HEK293T (cell line): ENCODE measurements at regions not wholly inside any gene's neighbourhood (a gene's known extent, or its start where the extent isn't known, plus 50 kb on each side); places are given as distances from the start of the nearest gene placed in this dataset.

Experiments
- CTCF ChIA-PET: fragments of 350-600 bp; formaldehyde crosslinking; extraction: SDS; loops from one replicate; lab custom pipeline; 2021; ENCODE audit warnings: antibody characterized with exemption, inconsistent platforms; lab: Yijun Ruan, JAX
- POLR2A ChIA-PET: fragments of 350-600 bp; formaldehyde crosslinking; extraction: SDS; loops from one replicate; lab custom pipeline; 2020; ENCODE audit warnings: antibody characterized with exemption, inconsistent platforms; lab: Yijun Ruan, JAX
- DNase-seq: peaks from one replicate; pipeline ENCODE4 v3.0.0; 2012; ENCODE audit warnings: mixed read lengths; ENCODE audit errors: extremely low spot score
- ARNT ChIP-seq: fragments of 450-650 bp; IDR thresholded peaks from 2 replicates; pipeline ENCODE4 v1.6.1; 2017; ENCODE audit warnings: mild to moderate bottlenecking
- BHLHE40 ChIP-seq: fragments of 450-650 bp; IDR thresholded peaks from 2 replicates; pipeline ENCODE4 v1.6.1; 2016; ENCODE audit warnings: mild to moderate bottlenecking, moderate library complexity, borderline replicate concordance
- CTBP1 ChIP-seq: fragments of 450-650 bp; IDR thresholded peaks from 2 replicates; pipeline ENCODE4 v1.6.1; 2016; ENCODE audit warnings: borderline replicate concordance
- ELF4 ChIP-seq: fragments of 450-650 bp; IDR thresholded peaks from 2 replicates; pipeline ENCODE4 v1.6.1; 2017; ENCODE audit warnings: antibody characterized with exemption
- FOXA1 ChIP-seq: fragments of 450-650 bp; IDR thresholded peaks from 2 replicates; pipeline ENCODE4 v1.6.1; 2016; ENCODE audit warnings: mild to moderate bottlenecking
- FOXK2 ChIP-seq: fragments of 450-650 bp; IDR thresholded peaks from 2 replicates; pipeline ENCODE4 v1.6.1; 2016; ENCODE audit warnings: mild to moderate bottlenecking
- FOXM1 ChIP-seq: fragments of 450-650 bp; IDR thresholded peaks from 2 replicates; pipeline ENCODE4 v1.6.1; 2017; ENCODE audit warnings: mild to moderate bottlenecking, borderline replicate concordance
- HDGF ChIP-seq: fragments of 450-650 bp; IDR thresholded peaks from 2 replicates; pipeline ENCODE4 v1.6.1; 2017; ENCODE audit warnings: antibody characterized with exemption, borderline replicate concordance
- L3MBTL2 ChIP-seq: fragments of 450-650 bp; conservative IDR thresholded peaks from 2 replicates; pipeline ENCODE4 v1.6.1; 2016; ENCODE audit warnings: mild to moderate bottlenecking
- LEF1 ChIP-seq: fragments of 450-650 bp; IDR thresholded peaks from 2 replicates; pipeline ENCODE4 v1.6.1; 2017; ENCODE audit warnings: mild to moderate bottlenecking, borderline replicate concordance
- NFRKB ChIP-seq: fragments of 450-650 bp; IDR thresholded peaks from 2 replicates; pipeline ENCODE4 v1.6.1; 2016; ENCODE audit warnings: mild to moderate bottlenecking, moderate library complexity
- SP1 ChIP-seq: fragments of 450-650 bp; IDR thresholded peaks from 2 replicates; pipeline ENCODE4 v1.6.1; 2017
- SUZ12 ChIP-seq: fragments of 450-650 bp; IDR thresholded peaks from 2 replicates; pipeline ENCODE4 v1.6.1; 2016; ENCODE audit warnings: mild to moderate bottlenecking
- TARDBP ChIP-seq: fragments of 450-650 bp; IDR thresholded peaks from 2 replicates; pipeline ENCODE4 v1.6.1; 2016
- ZNF384 ChIP-seq: fragments of 450-650 bp; IDR thresholded peaks from 2 replicates; pipeline ENCODE4 v1.6.1; 2016
- TF ChIP-seq, protein P1 (sequence below): fragments of 450-650 bp; IDR thresholded peaks from 2 replicates; pipeline ENCODE4 v1.6.1; 2016

DNA sequence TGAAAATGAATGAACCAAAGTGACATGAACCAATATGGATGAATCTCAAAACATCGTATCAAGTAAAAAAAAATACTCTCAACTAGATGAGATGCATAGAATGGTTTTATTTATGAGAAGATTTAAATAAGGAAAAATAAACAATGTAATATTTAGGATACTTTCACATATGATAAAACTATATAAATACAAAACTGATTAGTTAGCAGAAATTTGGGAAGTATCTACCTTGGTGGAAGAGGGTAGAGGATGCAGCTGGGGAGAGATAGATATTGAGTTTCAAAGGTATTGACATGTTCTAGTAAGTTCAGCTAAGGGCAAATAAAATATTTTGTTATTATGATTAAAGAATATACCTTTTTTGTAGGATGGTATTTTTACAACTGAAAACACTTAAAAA lies 463.1 kb downstream of the SH2D4B start:
- POLR2A ChIA-PET = no interaction called here
- no peak for TF ChIP-seq TARDBP
- TF ChIP-seq FOXK2 = no peak
- no peak for TF ChIP-seq ARNT
- no peak for TF ChIP-seq NFRKB
- no peak for TF ChIP-seq ZNF384
- no peak for TF ChIP-seq SP1
- TF ChIP-seq, protein P1, sequence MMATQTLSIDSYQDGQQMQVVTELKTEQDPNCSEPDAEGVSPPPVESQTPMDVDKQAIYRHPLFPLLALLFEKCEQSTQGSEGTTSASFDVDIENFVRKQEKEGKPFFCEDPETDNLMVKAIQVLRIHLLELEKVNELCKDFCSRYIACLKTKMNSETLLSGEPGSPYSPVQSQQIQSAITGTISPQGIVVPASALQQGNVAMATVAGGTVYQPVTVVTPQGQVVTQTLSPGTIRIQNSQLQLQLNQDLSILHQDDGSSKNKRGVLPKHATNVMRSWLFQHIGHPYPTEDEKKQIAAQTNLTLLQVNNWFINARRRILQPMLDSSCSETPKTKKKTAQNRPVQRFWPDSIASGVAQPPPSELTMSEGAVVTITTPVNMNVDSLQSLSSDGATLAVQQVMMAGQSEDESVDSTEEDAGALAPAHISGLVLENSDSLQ = no peak
- TF ChIP-seq BHLHE40 = no peak
- TF ChIP-seq LEF1 = no peak
- no peak for TF ChIP-seq CTBP1
- CTCF ChIA-PET = no interaction called here
- no peak for DNase-seq

DNA sequence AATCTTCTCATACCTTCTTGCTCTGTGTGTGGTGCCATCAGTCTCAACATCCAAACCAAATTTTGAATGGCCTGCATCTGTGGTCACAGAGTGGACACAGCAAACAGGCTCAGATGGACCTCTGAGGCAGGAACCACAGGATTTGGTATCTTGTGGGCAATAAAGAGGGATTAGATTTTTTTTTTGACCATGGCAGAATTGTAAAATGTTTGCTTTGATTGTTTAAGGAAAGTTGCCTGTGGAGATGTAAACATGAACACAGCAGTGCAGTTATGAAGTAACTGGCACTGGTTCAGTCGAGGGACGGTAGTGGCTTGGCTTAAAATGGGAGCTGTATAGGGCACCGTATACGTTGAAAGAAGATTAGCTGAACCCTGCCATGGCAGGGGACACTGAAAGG lies 464.7 kb downstream of the SH2D4B start:
- ChIA-PET POLR2A (no interaction called here), CTCF (no interaction called here)
- DNase-seq = no peak
- no peak for TF ChIP-seq HDGF
- no peak for TF ChIP-seq FOXK2
- no peak for TF ChIP-seq ZNF384
- no peak for TF ChIP-seq LEF1

DNA sequence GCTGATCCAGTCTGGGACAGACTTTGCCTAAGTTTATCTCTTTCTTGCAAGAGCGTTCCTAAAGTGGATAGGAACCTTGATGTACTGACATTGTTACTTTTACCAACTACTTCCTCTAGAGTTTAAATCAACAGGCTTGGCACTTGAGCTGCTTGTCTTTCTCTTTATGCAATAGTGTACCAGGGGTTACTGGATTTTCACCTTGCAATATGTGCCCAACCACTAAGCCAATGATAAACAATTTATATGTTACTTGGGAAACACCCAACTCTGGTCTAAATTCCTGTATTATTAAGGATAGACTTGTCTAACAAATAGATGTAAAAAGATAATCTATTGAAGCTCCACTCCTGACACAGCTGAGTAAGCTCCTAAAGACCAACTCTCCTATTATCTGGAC lies 470.2 kb downstream of the SH2D4B start:
- DNase-seq = no peak
- POLR2A ChIA-PET = no interaction called here
- CTCF ChIA-PET = no interaction called here
- TF ChIP-seq L3MBTL2 = no peak
- no peak for TF ChIP-seq FOXK2
- TF ChIP-seq TARDBP = no peak
- TF ChIP-seq ELF4 = no peak
- TF ChIP-seq ARNT = no peak
- no peak for TF ChIP-seq ZNF384
- TF ChIP-seq NFRKB = no peak
- TF ChIP-seq HDGF = no peak
- no peak for TF ChIP-seq CTBP1
- no peak for TF ChIP-seq LEF1
- no peak for TF ChIP-seq SP1
- TF ChIP-seq FOXA1 = no peak
- no peak for TF ChIP-seq FOXM1
- no peak for TF ChIP-seq BHLHE40
- TF ChIP-seq, protein P1 = no peak

DNA sequence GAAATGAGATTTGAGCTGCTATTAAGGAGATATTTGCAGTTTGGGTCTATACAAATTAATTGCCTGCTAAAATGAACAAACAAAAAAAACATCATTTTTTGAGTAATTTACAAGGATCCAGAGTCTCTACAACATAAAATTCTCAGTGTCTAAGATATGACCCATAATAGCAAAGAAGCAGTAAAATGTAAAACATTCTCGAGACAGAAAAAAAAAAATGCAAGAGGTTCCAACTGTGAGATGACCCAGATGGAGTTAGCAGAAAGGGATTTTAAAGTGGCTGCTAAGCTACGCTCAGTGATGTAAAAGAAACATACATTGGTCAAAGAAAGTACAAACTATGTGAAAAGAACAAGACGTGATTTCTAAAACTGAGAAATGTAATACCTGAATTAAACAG lies 471.0 kb downstream of the SH2D4B start:
- POLR2A ChIA-PET = no interaction called here
- DNase-seq = no peak
- CTCF ChIA-PET = interaction anchor here (0.6 kb wide), 2 partner anchors 10 to 346 kb away, joined by 3 to 5 read pairs; no protein-coding TSS in a partner anchor
- TF ChIP-seq SUZ12 = no peak
- TF ChIP-seq FOXA1 = no peak
- no peak for TF ChIP-seq NFRKB
- no peak for TF ChIP-seq FOXM1
- TF ChIP-seq, protein P1 = no peak
- no peak for TF ChIP-seq BHLHE40
- TF ChIP-seq ARNT = no peak
- TF ChIP-seq L3MBTL2 = no peak
- no peak for TF ChIP-seq FOXK2
- TF ChIP-seq ZNF384 = no peak
- TF ChIP-seq LEF1 = no peak
- TF ChIP-seq SP1 = no peak
- TF ChIP-seq HDGF = no peak

DNA sequence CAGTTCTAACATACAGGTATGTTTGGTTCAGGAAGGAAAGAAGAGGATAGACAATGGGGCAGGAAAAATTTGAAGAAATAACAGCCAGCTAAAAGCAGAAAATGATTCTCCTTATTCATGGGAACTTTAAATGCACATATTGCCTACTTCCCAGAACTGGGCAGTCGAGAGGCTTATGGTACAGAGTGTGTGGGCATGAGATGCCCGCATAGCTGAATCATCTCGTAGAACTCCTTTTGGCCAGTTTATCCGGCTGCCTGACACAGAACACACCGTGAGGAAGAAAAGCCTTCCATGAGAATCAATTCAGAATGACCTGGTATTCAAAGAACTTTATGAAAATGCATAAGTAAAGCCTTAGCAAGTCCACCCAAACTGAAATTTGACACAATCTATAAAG lies 471.6 kb downstream of the SH2D4B start:
- ChIA-PET POLR2A (no interaction called here), CTCF (interaction anchor here (0.6 kb wide), 1 partner anchor 9 kb away, joined by 5 read pairs; no protein-coding TSS in a partner anchor)
- DNase-seq = no peak

DNA sequence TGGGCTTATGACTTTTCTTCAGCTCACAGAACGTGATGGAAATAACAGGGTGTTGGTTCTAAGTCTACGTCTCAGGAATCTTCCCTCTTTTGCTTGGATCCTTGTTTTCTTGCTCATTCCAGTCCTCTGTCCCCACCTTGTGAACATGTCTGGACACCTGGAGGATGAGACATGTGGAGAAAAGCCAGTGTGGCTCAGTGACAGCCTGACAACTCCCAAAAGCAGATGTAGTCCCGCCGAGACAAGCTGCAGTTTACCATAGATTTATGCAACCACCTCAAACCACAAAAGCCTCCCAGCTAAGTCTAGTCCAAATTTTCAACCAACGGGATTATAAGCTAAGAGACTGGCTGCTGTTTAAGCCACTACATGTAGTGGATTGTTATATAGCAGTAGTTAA lies 476.1 kb downstream of the SH2D4B start:
- DNase-seq = no peak
- CTCF ChIA-PET = interaction anchor here (0.6 kb wide), 1 partner anchor 90 kb away, joined by 3 read pairs; no protein-coding TSS in a partner anchor
- TF ChIP-seq BHLHE40 (no peak), FOXK2 (no peak), LEF1 (no peak)
- POLR2A ChIA-PET = no interaction called here

More for the DNA sequence above, 471.6 kb downstream of the SH2D4B start:
- TF ChIP-seq ZNF384 = no peak
- no peak for TF ChIP-seq SUZ12
- TF ChIP-seq TARDBP = no peak
- TF ChIP-seq, protein P1 = no peak
- TF ChIP-seq LEF1 = no peak
- no peak for TF ChIP-seq L3MBTL2
- TF ChIP-seq CTBP1 = no peak
- TF ChIP-seq FOXM1 = no peak
- TF ChIP-seq ARNT = no peak
- no peak for TF ChIP-seq FOXK2
- no peak for TF ChIP-seq HDGF
- TF ChIP-seq FOXA1 = no peak
